HUES48 (cell line): ENCODE measurements at regions not wholly inside any gene's neighbourhood (a gene's known extent, or its start where the extent isn't known, plus 50 kb on each side); places are given as distances from the start of the nearest gene placed in this dataset.
A peak's percentile ranks its signal among the peaks of the same experiment; 100 is the strongest.

Experiments used
- H3K27ac ChIP-seq: one replicate; pipeline ENCODE4 v1.7.0; 2013; ENCODE audit warnings: low read depth, low read length, inconsistent platforms
- H3K27me3 ChIP-seq: 2 replicates; pipeline ENCODE4 v1.6.1; 2013; ENCODE audit warnings: mild to moderate bottlenecking, low read length; ENCODE audit not compliant: control insufficient read depth, insufficient read depth
- H3K36me3 ChIP-seq: 2 replicates; pipeline ENCODE4 v1.6.1; 2013; ENCODE audit warnings: low read length; ENCODE audit not compliant: control insufficient read depth, insufficient read depth
- H3K4me1 ChIP-seq: 2 replicates; pipeline ENCODE4 v1.6.1; 2013; ENCODE audit warnings: mild to moderate bottlenecking, low read length; ENCODE audit not compliant: control insufficient read depth, insufficient read depth
- H3K4me3 ChIP-seq: 2 replicates; pipeline ENCODE4 v1.5.1; 2013; ENCODE audit warnings: mild to moderate bottlenecking, low read depth, low read length
- H3K9ac ChIP-seq: 2 replicates; pipeline ENCODE4 v1.6.1; 2013; ENCODE audit warnings: mild to moderate bottlenecking, low read depth, low read length, moderate library complexity
- H3K9me3 ChIP-seq: 2 replicates; pipeline ENCODE4 v1.6.1; 2013; ENCODE audit warnings: low read length; ENCODE audit not compliant: control insufficient read depth, insufficient read depth

- Histone ChIP-seq H3K36me3 (no peaks in the 10 kb centered on the region), H3K4me1 (peaks cover 19% of the 10 kb centered on the region), H3K9ac (no peak overlapping the region), H3K27me3 (no peaks in the 10 kb centered on the region), H3K27ac (no peak overlapping the region), H3K9me3 (no peaks in the 10 kb centered on the region), H3K4me3 (no peak overlapping the region)
Measured at GRCh38 chr7:123352973-123353372, 153.2 kb upstream of the SLC13A1 start.

GRCh38 chr7:123351516-123352505 is 152.0 kb upstream of the SLC13A1 start:
- Histone ChIP-seq H3K4me1 (peaks cover 19% of the 10 kb centered on the region), H3K27me3 (no peaks in the 10 kb centered on the region), H3K9me3 (no peaks in the 10 kb centered on the region), H3K4me3 (no peak overlapping the region), H3K27ac (no peak overlapping the region), H3K36me3 (no peaks in the 10 kb centered on the region), H3K9ac (no peak overlapping the region)

GRCh38 chr7:123351027-123351426 is 151.3 kb upstream of the SLC13A1 start:
- H3K9me3 ChIP-seq = no peaks in the 10 kb centered on the region
- no peaks in the 10 kb centered on the region for H3K27me3 ChIP-seq
- no peak overlapping the region for H3K27ac ChIP-seq
- peaks cover 12% of the 10 kb centered on the region for H3K4me1 ChIP-seq
- no peak overlapping the region for H3K9ac ChIP-seq
- H3K36me3 ChIP-seq = no peaks in the 10 kb centered on the region
- H3K4me3 ChIP-seq = no peak overlapping the region

- no peaks in the 10 kb centered on the region for H3K9me3 ChIP-seq
Measured at GRCh38 chr7:123348690-123349089, 148.9 kb upstream of the SLC13A1 start.

GRCh38 chr7:123346766-123347165 is 147.0 kb upstream of the SLC13A1 start:
- H3K4me1 ChIP-seq = peaks cover 6% of the 10 kb centered on the region; the same call in 1 of the 2 replicates
- H3K9me3 ChIP-seq = no peaks in the 10 kb centered on the region
- no peak overlapping the region for H3K9ac ChIP-seq
- H3K36me3 ChIP-seq = no peaks in the 10 kb centered on the region
- no peak overlapping the region for H3K27ac ChIP-seq
- no peak overlapping the region for H3K4me3 ChIP-seq
- H3K27me3 ChIP-seq = no peaks in the 10 kb centered on the region

More at GRCh38 chr7:123348690-123349089, 148.9 kb upstream of the SLC13A1 start:
- Histone ChIP-seq H3K4me1 (peaks cover 6% of the 10 kb centered on the region; the same call in 1 of the 2 replicates), H3K27me3 (no peaks in the 10 kb centered on the region), H3K36me3 (no peaks in the 10 kb centered on the region), H3K9ac (no peak overlapping the region), H3K4me3 (no peak overlapping the region), H3K27ac (no peak overlapping the region)

- Histone ChIP-seq H3K9ac (no peak overlapping the region), H3K36me3 (no peaks in the 10 kb centered on the region), H3K4me1 (0 out of 2 replicates have a peak, but pooled peaks cover 1% of the 10 kb centered on the region), H3K9me3 (no peaks in the 10 kb centered on the region), H3K27ac (no peak overlapping the region), H3K4me3 (no peak overlapping the region), H3K27me3 (no peaks in the 10 kb centered on the region)
Measured at GRCh38 chr7:123343611-123344010, 143.8 kb upstream of the SLC13A1 start.

- H3K36me3 ChIP-seq = no peaks in the 10 kb centered on the region
- H3K4me1 ChIP-seq = no peaks in the 10 kb centered on the region
- H3K9me3 ChIP-seq = no peaks in the 10 kb centered on the region
- no peaks in the 10 kb centered on the region for H3K27me3 ChIP-seq
- no peak overlapping the region for H3K4me3 ChIP-seq
- no peak overlapping the region for H3K27ac ChIP-seq
- no peak overlapping the region for H3K9ac ChIP-seq
Measured at GRCh38 chr7:123341102-123341501, 141.3 kb upstream of the SLC13A1 start.

GRCh38 chr7:123338688-123339087 is 138.9 kb upstream of the SLC13A1 start:
- Histone ChIP-seq H3K9me3 (no peaks in the 10 kb centered on the region), H3K4me1 (no peaks in the 10 kb centered on the region), H3K27ac (no peak overlapping the region), H3K9ac (no peak overlapping the region), H3K4me3 (no peak overlapping the region), H3K27me3 (no peaks in the 10 kb centered on the region), H3K36me3 (no peaks in the 10 kb centered on the region)

- Histone ChIP-seq H3K27ac (no peak overlapping the region), H3K36me3 (no peaks in the 10 kb centered on the region), H3K9ac (no peak overlapping the region), H3K9me3 (no peaks in the 10 kb centered on the region), H3K4me3 (no peak overlapping the region), H3K4me1 (no peaks in the 10 kb centered on the region; the same call in 1 of the 2 replicates), H3K27me3 (no peaks in the 10 kb centered on the region)
Measured at GRCh38 chr7:123329988-123330643, 130.3 kb upstream of the SLC13A1 start.

- H3K27me3 ChIP-seq = no peaks in the 10 kb centered on the region
- H3K4me3 ChIP-seq = no peak overlapping the region
- H3K4me1 ChIP-seq = peaks cover 4% of the 10 kb centered on the region
- no peak overlapping the region for H3K27ac ChIP-seq
- H3K36me3 ChIP-seq = no peaks in the 10 kb centered on the region
- 0 out of 2 replicates have a peak, but pooled peaks cover 5% of the 10 kb centered on the region for H3K9me3 ChIP-seq
- H3K9ac ChIP-seq = no peak overlapping the region
Measured at GRCh38 chr7:123327661-123328060, 127.9 kb upstream of the SLC13A1 start.

GRCh38 chr7:123324283-123324682 is 124.5 kb upstream of the SLC13A1 start:
- H3K9ac ChIP-seq = no peak overlapping the region
- H3K4me1 ChIP-seq = peaks cover 4% of the 10 kb centered on the region
- peaks cover 13% of the 10 kb centered on the region for H3K9me3 ChIP-seq
- no peaks in the 10 kb centered on the region for H3K36me3 ChIP-seq
- no peak overlapping the region for H3K27ac ChIP-seq
- H3K27me3 ChIP-seq = no peaks in the 10 kb centered on the region
- H3K4me3 ChIP-seq = 0 out of 2 replicates have a peak overlapping the region, but pooled peaks have one; percentile 6
